ENCODE measurements at regions not wholly inside any gene's neighbourhood (a gene's known extent, or its start where the extent isn't known, plus 50 kb on each side); places are given as distances from the start of the nearest gene placed in this dataset.

GRCh38 chr3:170787464-170787863 is 82.5 kb downstream of the RPL22L1 start:
- CTCF ChIA-PET = no interaction called here
- POLR2A ChIA-PET = no interaction called here

GRCh38 chr3:170785454-170785853 is 84.5 kb downstream of the RPL22L1 start:
- CTCF ChIA-PET = no interaction called here
- POLR2A ChIA-PET = no interaction called here

GRCh38 chr3:170784406-170784805 is 85.6 kb downstream of the RPL22L1 start:
- ChIA-PET POLR2A (no interaction called here), CTCF (interaction anchor here (0.6 kb wide), 1 partner anchor 475 kb away, joined by 3 read pairs; no protein-coding TSS in a partner anchor)

GRCh38 chr3:170780955-170781354 is 89.0 kb downstream of the RPL22L1 start:
- CTCF ChIA-PET = no interaction called here
- POLR2A ChIA-PET = no interaction called here

- ChIA-PET POLR2A (no interaction called here), CTCF (no interaction called here)
Observed at GRCh38 chr3:170780471-170780870, 89.5 kb downstream of the RPL22L1 start.

GRCh38 chr3:170778240-170779217 is 91.5 kb downstream of the RPL22L1 start:
- POLR2A ChIA-PET = no interaction called here
- CTCF ChIA-PET = no interaction called here

- POLR2A ChIA-PET = no interaction called here
Observed at GRCh38 chr3:170777564-170777926, 92.5 kb downstream of the RPL22L1 start.

GRCh38 chr3:170776887-170777563 is 93.0 kb downstream of the RPL22L1 start:
- CTCF ChIA-PET = no interaction called here
- POLR2A ChIA-PET = no interaction called here

More at GRCh38 chr3:170777564-170777926, 92.5 kb downstream of the RPL22L1 start:
- CTCF ChIA-PET = no interaction called here

- ChIA-PET POLR2A (no interaction called here), CTCF (no interaction called here)
Observed at GRCh38 chr3:170773682-170774425, 96.1 kb downstream of the RPL22L1 start.

GRCh38 chr3:170772175-170772574 is 97.8 kb downstream of the RPL22L1 start:
- ChIA-PET POLR2A (no interaction called here), CTCF (no interaction called here)

GRCh38 chr3:170768334-170768801 is 101.6 kb downstream of the RPL22L1 start:
- ChIA-PET CTCF (no interaction called here), POLR2A (no interaction called here)

GRCh38 chr3:170767576-170767941 is 102.4 kb downstream of the RPL22L1 start:
- CTCF ChIA-PET = no interaction called here
- POLR2A ChIA-PET = no interaction called here

- ChIA-PET POLR2A (no interaction called here), CTCF (no interaction called here)
Observed at GRCh38 chr3:170766823-170767575, 103.0 kb downstream of the RPL22L1 start.

GRCh38 chr3:170766253-170766652 is 103.7 kb downstream of the RPL22L1 start:
- POLR2A ChIA-PET = no interaction called here
- CTCF ChIA-PET = no interaction called here

- CTCF ChIA-PET = interaction anchor here (0.9 kb wide), 1 partner anchor 19 kb away, joined by 4 read pairs; no protein-coding TSS in a partner anchor
Observed at GRCh38 chr3:170765419-170766078, 104.4 kb downstream of the RPL22L1 start.

GRCh38 chr3:170764017-170764416 is 106.0 kb downstream of the RPL22L1 start:
- ChIA-PET POLR2A (no interaction called here), CTCF (no interaction called here)

More at GRCh38 chr3:170765419-170766078, 104.4 kb downstream of the RPL22L1 start:
- POLR2A ChIA-PET = no interaction called here

GRCh38 chr3:170762064-170762463 is 107.9 kb downstream of the RPL22L1 start:
- CTCF ChIA-PET = no interaction called here
- POLR2A ChIA-PET = no interaction called here

GRCh38 chr3:170761103-170761502 is 108.9 kb downstream of the RPL22L1 start:
- CTCF ChIA-PET = no interaction called here
- POLR2A ChIA-PET = no interaction called here

GRCh38 chr3:170760174-170760526 is 109.8 kb downstream of the RPL22L1 start:
- ChIA-PET CTCF (no interaction called here), POLR2A (no interaction called here)
